ENCODE measurements at regions not wholly inside any gene's neighbourhood (a gene's known extent, or its start where the extent isn't known, plus 50 kb on each side); places are given as distances from the start of the nearest gene placed in this dataset.
A peak's percentile ranks its signal among the peaks of the same experiment; 100 is the strongest.

- TF ChIP-seq SUZ12 (IDR thresholded peaks at IDR 0.05) (no peak), BHLHE40 (IDR thresholded peaks at IDR 0.05; ENCODE audit: borderline replicate concordance) (no peak)
- ChIA-PET POLR2A (no interaction called here), CTCF (no interaction called here)
- DNase-seq (ENCODE audit: extremely low spot score), result no peak
Observed at GRCh38 chr16:55233464-55233863, 90.5 kb upstream of the IRX6 start.

DNA sequence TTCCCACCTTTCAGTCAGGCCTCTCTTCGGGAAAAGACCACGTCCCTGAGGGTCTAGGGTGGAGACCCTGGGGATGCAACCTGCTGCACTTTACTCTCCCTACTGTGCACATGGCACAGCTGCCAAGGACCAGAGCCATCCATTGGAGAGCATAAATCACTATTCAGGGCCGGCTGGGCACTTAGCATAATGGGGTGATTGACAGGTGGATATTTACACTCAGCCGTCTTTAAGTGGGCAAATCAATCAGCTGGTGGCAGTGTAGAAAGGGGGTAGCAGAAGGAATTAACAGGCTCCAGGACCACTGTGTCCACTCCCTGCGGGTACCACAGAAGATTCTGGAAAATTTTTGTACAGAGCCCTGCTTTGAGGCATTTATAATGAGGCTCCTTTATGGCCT lies 87.3 kb upstream of the IRX6 start:
- DNase-seq (ENCODE audit: extremely low spot score), result no peak
- no peak for TF ChIP-seq ZNF384 (IDR thresholded peaks at IDR 0.05)
- no peak for TF ChIP-seq NFRKB (IDR thresholded peaks at IDR 0.05)
- TF ChIP-seq FOXK2 (IDR thresholded peaks at IDR 0.05), result no peak
- TF ChIP-seq, protein P1, sequence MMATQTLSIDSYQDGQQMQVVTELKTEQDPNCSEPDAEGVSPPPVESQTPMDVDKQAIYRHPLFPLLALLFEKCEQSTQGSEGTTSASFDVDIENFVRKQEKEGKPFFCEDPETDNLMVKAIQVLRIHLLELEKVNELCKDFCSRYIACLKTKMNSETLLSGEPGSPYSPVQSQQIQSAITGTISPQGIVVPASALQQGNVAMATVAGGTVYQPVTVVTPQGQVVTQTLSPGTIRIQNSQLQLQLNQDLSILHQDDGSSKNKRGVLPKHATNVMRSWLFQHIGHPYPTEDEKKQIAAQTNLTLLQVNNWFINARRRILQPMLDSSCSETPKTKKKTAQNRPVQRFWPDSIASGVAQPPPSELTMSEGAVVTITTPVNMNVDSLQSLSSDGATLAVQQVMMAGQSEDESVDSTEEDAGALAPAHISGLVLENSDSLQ (IDR thresholded peaks at IDR 0.05), result peak; percentile 69
- TF ChIP-seq SUZ12 (IDR thresholded peaks at IDR 0.05), result no peak
- TF ChIP-seq SP1 (IDR thresholded peaks at IDR 0.05), result no peak
- TF ChIP-seq ARNT (IDR thresholded peaks at IDR 0.05), result no peak
- ChIA-PET POLR2A (no interaction called here), CTCF (no interaction called here)

DNA sequence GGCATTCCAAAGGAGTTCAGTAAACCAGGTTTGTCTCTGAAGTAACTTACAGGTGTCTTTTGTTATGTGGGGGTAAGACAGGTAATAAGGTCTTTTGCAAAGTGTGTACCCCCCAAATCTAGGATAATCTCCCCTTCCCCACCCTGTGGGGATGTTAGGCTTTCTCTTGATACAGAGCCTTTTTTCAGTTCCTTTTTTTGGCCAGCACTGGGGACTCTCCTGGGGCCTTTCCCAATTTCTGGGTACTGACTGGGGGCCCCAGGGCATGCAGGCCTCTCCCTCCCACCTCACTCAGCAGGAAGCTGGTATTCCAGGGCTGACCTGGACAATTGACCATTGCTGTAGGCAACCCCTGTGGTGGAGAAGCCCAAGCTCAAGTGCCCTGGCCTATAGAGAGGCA lies 84.3 kb upstream of the IRX6 start:
- POLR2A ChIA-PET, result no interaction called here
- TF ChIP-seq FOXK2 (IDR thresholded peaks at IDR 0.05), result no peak
- TF ChIP-seq SP1 (IDR thresholded peaks at IDR 0.05), result no peak
- TF ChIP-seq L3MBTL2 (conservative IDR thresholded peaks at IDR 0.05), result no peak
- TF ChIP-seq NFRKB (IDR thresholded peaks at IDR 0.05), result no peak
- TF ChIP-seq ZNF384 (IDR thresholded peaks at IDR 0.05), result no peak
- TF ChIP-seq, protein P1 (IDR thresholded peaks at IDR 0.05), result no peak
- no peak for TF ChIP-seq FOXA1 (IDR thresholded peaks at IDR 0.05)
- CTCF ChIA-PET, result no interaction called here
- no peak for DNase-seq (ENCODE audit: extremely low spot score)

DNA sequence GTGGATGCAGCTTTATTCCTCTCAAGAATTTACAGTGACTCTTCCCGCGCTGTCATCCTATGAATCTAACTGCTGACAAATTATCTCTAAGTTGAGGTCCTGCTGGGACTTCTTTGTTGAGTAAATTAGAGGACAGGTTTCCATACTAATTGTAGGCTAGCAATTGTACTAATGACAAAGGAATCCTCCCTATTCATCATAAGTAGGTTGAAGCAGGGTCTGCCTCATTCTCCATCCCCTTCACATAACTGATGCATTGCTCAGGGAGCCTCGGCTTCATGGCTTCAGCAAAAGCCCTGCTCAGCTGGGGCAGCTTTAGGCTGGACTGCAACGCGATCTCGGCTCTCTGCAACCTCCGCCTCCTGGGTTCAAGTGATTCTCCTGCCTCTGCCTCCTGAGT lies 83.1 kb upstream of the IRX6 start:
- ChIA-PET POLR2A (no interaction called here), CTCF (no interaction called here)
- no peak for TF ChIP-seq NFRKB (IDR thresholded peaks at IDR 0.05)
- no peak for TF ChIP-seq BHLHE40 (IDR thresholded peaks at IDR 0.05; ENCODE audit: borderline replicate concordance)
- TF ChIP-seq ZNF384 (IDR thresholded peaks at IDR 0.05), result no peak
- no peak for TF ChIP-seq TARDBP (IDR thresholded peaks at IDR 0.05)
- TF ChIP-seq LEF1 (IDR thresholded peaks at IDR 0.05; ENCODE audit: borderline replicate concordance), result no peak
- TF ChIP-seq CTBP1 (IDR thresholded peaks at IDR 0.05; ENCODE audit: borderline replicate concordance), result no peak
- TF ChIP-seq ELF4 (IDR thresholded peaks at IDR 0.05), result no peak
- TF ChIP-seq FOXK2 (IDR thresholded peaks at IDR 0.05), result no peak
- DNase-seq (ENCODE audit: extremely low spot score), result no peak

GRCh38 chr16:55242667-55243066 lies 81.3 kb upstream of the IRX6 start:
- POLR2A ChIA-PET, result no interaction called here
- TF ChIP-seq SUZ12 (IDR thresholded peaks at IDR 0.05) (no peak), CTBP1 (IDR thresholded peaks at IDR 0.05; ENCODE audit: borderline replicate concordance) (no peak), HDGF (IDR thresholded peaks at IDR 0.05; ENCODE audit: borderline replicate concordance) (no peak)
- CTCF ChIA-PET, result no interaction called here
- no peak for DNase-seq (ENCODE audit: extremely low spot score)

GRCh38 chr16:55248058-55248457 lies 75.9 kb upstream of the IRX6 start:
- ChIA-PET CTCF (no interaction called here), POLR2A (no interaction called here)
- TF ChIP-seq NFRKB (IDR thresholded peaks at IDR 0.05), result no peak
- DNase-seq (ENCODE audit: extremely low spot score), result no peak

- CTCF ChIA-PET, result no interaction called here
- POLR2A ChIA-PET, result no interaction called here
- TF ChIP-seq SP1 (IDR thresholded peaks at IDR 0.05), result no peak
- no peak for DNase-seq (ENCODE audit: extremely low spot score)
Observed at GRCh38 chr16:55248494-55248893, 75.5 kb upstream of the IRX6 start.

DNA sequence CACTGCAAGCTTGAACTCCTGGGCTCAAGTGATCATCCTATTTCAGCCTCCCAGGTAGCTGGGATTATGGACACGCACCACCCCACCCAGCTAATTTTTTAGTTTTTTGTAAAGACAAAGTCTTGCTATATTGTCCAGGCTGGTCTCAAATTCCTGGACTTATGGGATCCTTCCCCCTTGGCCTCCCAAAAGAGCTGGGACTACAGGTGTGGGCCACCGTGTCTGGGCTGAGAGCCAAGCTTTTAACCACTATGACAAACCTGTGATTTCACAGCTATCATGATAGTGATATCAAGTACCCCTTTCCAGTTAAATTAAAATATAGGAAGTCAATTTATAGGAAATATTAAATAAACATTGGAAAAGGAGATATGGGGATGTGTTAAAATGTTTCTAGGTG lies 74.6 kb upstream of the IRX6 start:
- CTCF ChIA-PET, result no interaction called here

More for the DNA sequence above, 74.6 kb upstream of the IRX6 start:
- no peak for DNase-seq (ENCODE audit: extremely low spot score)
- POLR2A ChIA-PET, result no interaction called here
- TF ChIP-seq FOXM1 (IDR thresholded peaks at IDR 0.05; ENCODE audit: borderline replicate concordance) (no peak), LEF1 (IDR thresholded peaks at IDR 0.05; ENCODE audit: borderline replicate concordance) (no peak), CTBP1 (IDR thresholded peaks at IDR 0.05; ENCODE audit: borderline replicate concordance) (no peak), NFRKB (IDR thresholded peaks at IDR 0.05) (no peak), ZNF384 (IDR thresholded peaks at IDR 0.05) (no peak), FOXA1 (IDR thresholded peaks at IDR 0.05) (no peak), TARDBP (IDR thresholded peaks at IDR 0.05) (no peak), FOXK2 (IDR thresholded peaks at IDR 0.05) (no peak), L3MBTL2 (conservative IDR thresholded peaks at IDR 0.05) (no peak), ELF4 (IDR thresholded peaks at IDR 0.05) (no peak), SUZ12 (IDR thresholded peaks at IDR 0.05) (no peak), SP1 (IDR thresholded peaks at IDR 0.05) (no peak), HDGF (IDR thresholded peaks at IDR 0.05; ENCODE audit: borderline replicate concordance) (no peak)
- TF ChIP-seq, protein P1 (IDR thresholded peaks at IDR 0.05), result no peak

Data from HEK293T (cell line).